ENCODE measurements at regions not wholly inside any gene's neighbourhood (a gene's known extent, or its start where the extent isn't known, plus 50 kb on each side); places are given as distances from the start of the nearest gene placed in this dataset.

DNA sequence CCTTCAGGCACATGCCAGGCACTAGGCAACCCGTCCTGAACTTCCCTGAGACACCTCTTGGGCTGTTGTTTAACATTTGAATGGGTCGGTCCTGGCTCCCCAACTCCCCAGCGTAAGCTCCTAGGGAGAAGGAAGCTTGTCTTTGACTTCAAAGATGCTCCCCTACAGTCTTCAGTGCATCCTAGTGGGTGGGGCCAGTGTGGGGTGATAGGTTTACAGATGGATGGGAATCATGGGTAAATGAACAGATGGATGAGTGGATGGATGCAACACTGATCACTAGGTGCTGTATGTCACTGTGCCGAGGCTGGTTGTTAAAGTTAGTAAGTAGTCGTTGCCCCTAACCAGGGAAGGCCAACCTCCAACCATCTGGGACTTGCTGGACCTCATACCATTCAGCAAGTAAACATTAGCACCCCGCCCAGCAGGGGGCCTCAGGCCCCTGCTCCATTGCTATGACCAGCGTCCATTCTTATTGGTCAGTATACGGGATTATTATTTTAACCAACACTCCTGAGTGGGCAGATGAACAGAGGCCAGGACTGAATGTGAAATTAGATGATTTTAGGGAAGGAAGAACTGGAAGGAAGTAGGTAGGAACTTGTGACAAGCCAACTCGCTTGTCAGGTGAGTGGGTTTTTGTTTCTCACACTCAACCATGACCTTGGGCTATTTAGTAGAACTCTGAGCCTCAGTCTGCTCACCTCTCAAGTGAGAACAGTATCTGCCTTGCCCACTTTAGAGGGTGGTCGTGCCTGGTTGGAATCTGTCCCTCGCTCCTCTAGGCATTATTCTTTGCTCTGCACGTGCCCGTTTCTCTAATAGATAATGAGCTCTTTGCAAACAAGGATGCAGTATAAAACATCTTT, 82.9 kb upstream of the FOXP4 start:
- DNase-seq (ENCODE audit: low read depth): peak; percentile 79
- TF ChIP-seq, protein P1, sequence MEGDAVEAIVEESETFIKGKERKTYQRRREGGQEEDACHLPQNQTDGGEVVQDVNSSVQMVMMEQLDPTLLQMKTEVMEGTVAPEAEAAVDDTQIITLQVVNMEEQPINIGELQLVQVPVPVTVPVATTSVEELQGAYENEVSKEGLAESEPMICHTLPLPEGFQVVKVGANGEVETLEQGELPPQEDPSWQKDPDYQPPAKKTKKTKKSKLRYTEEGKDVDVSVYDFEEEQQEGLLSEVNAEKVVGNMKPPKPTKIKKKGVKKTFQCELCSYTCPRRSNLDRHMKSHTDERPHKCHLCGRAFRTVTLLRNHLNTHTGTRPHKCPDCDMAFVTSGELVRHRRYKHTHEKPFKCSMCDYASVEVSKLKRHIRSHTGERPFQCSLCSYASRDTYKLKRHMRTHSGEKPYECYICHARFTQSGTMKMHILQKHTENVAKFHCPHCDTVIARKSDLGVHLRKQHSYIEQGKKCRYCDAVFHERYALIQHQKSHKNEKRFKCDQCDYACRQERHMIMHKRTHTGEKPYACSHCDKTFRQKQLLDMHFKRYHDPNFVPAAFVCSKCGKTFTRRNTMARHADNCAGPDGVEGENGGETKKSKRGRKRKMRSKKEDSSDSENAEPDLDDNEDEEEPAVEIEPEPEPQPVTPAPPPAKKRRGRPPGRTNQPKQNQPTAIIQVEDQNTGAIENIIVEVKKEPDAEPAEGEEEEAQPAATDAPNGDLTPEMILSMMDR (IDR thresholded peaks at IDR 0.05; ENCODE audit: insufficient read depth, low read length): peak; percentile 78
- H3K4me3 ChIP-seq (ENCODE audit: low read depth, low read length): no peak overlapping the region

DNA sequence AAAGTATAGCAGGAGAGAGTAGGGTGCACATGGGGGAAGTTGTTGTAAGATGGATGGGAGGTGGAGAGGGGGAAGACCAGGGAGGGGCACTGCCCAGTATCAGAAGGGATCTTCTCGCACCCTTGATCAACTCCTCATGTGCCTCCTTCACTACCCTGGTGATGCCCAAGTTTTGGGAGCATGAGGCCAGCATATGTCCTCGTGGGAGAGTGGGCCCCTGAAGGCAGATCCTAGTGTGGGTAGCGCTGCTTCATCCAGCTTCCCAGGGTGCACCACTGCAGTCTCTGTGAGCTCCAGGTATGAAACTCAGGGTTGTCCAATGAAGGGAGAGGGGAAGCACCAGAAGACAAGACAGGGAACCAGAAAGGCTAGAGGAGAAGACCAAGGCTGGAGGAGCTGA, 82.2 kb upstream of the FOXP4 start:
- no peak for DNase-seq (ENCODE audit: low read depth)
- TF ChIP-seq, protein P1 (IDR thresholded peaks at IDR 0.05; ENCODE audit: insufficient read depth, low read length): no peak
- H3K4me3 ChIP-seq (ENCODE audit: low read depth, low read length): no peak overlapping the region

DNA sequence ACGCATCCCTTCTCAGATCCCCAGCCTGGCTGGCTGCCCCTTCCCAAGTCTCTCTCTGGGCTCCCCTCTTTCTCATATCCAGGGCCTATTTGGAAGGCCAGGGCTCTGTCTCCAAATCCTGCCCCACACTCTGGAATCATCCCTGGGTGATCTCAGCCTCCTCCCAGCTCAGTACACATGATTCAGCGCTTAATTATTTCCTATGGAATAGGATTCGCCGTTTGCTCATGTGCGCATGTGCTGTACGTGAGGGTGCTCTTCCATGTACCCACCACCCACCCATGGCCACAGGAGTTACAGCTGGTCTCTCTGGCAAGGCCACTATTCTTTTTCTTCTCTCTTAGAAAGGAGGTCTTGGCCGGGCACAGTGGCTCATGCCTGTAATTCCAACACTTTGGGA, 81.7 kb upstream of the FOXP4 start:
- H3K4me3 ChIP-seq (ENCODE audit: low read depth, low read length): no peak overlapping the region
- peak; percentile 11 for DNase-seq (ENCODE audit: low read depth)
- TF ChIP-seq, protein P1 (IDR thresholded peaks at IDR 0.05; ENCODE audit: insufficient read depth, low read length): no peak

DNA sequence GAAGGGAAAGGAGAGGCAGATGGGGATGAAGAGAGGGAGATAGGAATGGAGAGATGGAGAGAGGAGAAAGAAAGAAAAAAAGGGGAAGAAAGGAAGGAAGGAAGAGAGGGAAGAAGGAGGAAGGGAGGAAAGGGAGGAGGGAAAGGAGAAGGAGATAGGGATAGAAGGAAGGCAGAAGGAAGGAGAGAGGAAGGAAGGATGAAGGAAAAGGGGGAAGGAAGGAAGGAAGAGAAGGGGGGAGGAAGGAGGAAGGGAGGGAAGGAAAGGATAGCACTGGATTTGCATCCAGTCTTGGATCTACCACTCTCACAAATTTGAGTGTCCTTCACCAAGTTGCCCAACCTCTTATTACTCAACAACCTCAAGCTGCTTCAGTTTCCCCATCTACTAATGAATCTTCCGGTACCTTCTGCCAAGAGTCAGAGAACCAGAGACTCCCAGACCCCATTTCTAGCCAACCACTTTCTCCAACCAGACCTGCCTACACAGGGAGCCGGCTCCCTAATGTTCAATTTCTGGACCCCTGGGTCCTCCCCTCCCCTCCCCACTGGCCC, 79.7 kb upstream of the FOXP4 start:
- peak; percentile 49 for DNase-seq (ENCODE audit: low read depth)

DNA sequence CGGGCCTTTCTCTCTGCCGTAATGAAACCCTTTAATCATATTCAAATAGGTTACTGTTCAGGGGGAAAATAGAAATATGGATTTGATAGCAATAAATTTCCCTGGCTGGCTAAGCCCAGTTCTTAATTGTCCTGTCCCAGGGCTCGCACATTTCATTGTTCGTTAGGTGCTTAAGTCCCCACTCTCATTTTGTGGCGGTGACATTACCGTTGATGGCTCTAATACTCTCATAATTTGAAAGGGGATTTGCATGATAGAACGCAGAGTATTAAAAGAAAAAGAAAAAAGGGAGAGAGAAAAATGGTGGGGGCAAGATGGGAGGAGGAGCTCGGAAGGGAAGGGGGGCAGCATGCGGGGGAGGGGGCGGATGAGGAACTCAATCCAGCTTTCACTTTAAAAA, 79.1 kb upstream of the FOXP4 start:
- TF ChIP-seq, protein P1 (IDR thresholded peaks at IDR 0.05; ENCODE audit: insufficient read depth, low read length): no peak
- no peak overlapping the region for H3K4me3 ChIP-seq (ENCODE audit: low read depth, low read length)
- DNase-seq (ENCODE audit: low read depth): no peak

More for the DNA sequence above, 79.7 kb upstream of the FOXP4 start:
- H3K4me3 ChIP-seq (ENCODE audit: low read depth, low read length): no peak overlapping the region
- TF ChIP-seq, protein P1 (IDR thresholded peaks at IDR 0.05; ENCODE audit: insufficient read depth, low read length): no peak

DNA sequence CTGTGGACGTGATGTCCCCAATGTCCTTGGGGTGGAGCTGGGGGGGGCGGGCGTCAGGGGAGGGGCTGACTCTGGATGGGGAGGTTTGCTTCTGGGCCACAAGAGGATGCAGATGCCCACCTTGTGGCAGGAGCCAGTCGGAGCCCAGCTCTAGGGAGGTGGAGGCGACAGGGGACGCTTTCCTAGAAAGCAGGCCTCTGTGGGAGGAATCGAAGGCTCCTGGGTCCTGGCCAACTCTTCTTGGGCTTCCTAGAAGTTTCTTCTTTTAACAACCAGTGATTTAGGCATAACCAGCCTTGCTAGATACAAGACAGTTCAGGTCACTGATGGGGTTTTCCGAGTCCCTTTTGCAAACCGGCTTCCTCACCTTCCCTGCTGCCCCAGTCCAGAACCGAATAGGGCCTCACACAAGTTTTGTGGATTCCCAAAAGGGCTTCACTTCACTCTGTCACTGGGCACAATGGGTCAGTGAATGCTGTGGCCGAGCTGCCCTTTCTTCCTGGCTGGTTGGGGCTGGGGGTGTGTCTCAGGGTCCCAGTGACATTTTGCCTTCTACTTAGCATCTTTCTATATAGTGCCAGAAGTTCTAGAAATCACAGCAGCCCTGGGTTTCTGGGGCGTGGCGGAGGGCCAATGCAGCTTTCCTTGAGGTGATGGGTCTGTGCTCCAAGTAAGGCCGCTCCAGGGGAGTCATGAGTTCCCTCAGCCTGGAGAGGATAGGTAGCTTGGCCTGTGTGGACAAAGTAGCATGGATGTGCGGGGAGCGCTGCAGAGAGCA, 78.4 kb upstream of the FOXP4 start:
- TF ChIP-seq, protein P1 (IDR thresholded peaks at IDR 0.05; ENCODE audit: insufficient read depth, low read length): no peak
- no peak overlapping the region for H3K4me3 ChIP-seq (ENCODE audit: low read depth, low read length)
- DNase-seq (ENCODE audit: low read depth): no peak
